ENCODE measurements at regions not wholly inside any gene's neighbourhood (a gene's known extent, or its start where the extent isn't known, plus 50 kb on each side); places are given as distances from the start of the nearest gene placed in this dataset.

DNA sequence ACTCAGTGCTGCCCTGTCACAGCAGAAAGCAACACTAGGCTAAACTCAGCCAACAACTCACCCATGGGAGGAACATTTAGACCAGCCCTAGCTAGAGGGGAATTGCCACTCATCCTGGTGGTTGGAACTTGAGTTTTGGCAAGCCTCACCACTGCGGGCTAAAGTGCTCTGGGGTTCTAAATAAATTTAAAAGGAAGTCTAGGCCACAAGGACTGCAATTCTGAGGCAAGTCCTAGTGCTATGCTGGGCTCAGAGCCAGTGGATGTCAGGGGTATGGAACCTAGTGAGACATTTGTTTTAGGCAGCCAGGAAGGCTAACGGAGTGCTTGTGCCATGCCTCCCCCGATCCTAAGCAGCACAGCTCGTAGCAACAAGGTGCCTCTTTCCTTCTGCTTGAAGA lies 78.0 kb downstream of the RGS13 start:
- no peaks in the 10 kb centered on the region for H4K20me1 ChIP-seq (replicated peaks; ENCODE audit: control insufficient read depth, insufficient read depth, low read length)
- ATAC-seq (no peak), FAIRE-seq (no peak), DNase-seq (ENCODE audit: extremely low read depth in 1 of 4, low spot score in 3 of 4) (no peak)
- no peak overlapping the region for H3K4me3 ChIP-seq
- H3K9me3 ChIP-seq (replicated peaks; ENCODE audit: control insufficient read depth, insufficient read depth, low read depth, low read length), result no peaks in the 10 kb centered on the region; the same call in 1 of the 2 replicates
- H3K27me3 ChIP-seq (ENCODE audit: control insufficient read depth in 2 of 2, insufficient read depth in 2 of 2, low read length in 2 of 2), result no peaks in the 10 kb centered on the region
- H3K27ac ChIP-seq (ENCODE audit: extremely low read depth, low read depth, low read length), result no peak overlapping the region
- intact Hi-C loops (cut with micrococcal nuclease), result no loop called here
- BruUV-seq (replicated peaks), result no TSS peak
- no peaks in the 10 kb centered on the region for H3K4me1 ChIP-seq (replicated peaks in 1 of 2; ENCODE audit: control insufficient read depth in 2 of 2, insufficient read depth in 2 of 2, low read length in 2 of 2)
- H3K9ac ChIP-seq (ENCODE audit: insufficient read depth in 1 of 2, low read depth in 2 of 2, low read length in 2 of 2), result no peak overlapping the region
- no peaks in the 10 kb centered on the region for H3K36me3 ChIP-seq (ENCODE audit: control insufficient read depth, insufficient read depth, low read length)
- 0% methylated on average over 4 of the region's 4 CpGs for WGBS (ENCODE audit: insufficient coverage, low coverage, missing lambda C conversion rate)
- POLR2A ChIA-PET, result no interaction called here
- H2AFZ ChIP-seq (ENCODE audit: low read depth, low read length), result no peak overlapping the region
- no peaks in the 10 kb centered on the region for H3K79me2 ChIP-seq (ENCODE audit: control insufficient read depth, insufficient read depth, low read length)
- in situ Hi-C loops (cut with MboI), result no loop called here
- H3K9me1 ChIP-seq (ENCODE audit: control insufficient read depth, insufficient read depth, low read length), result no peaks in the 10 kb centered on the region
- CTCF ChIA-PET (ENCODE audit: low intra/inter-chr PET ratio), result interaction anchor here (0.7 kb wide), 1 partner anchor 34 kb away, joined by 3 read pairs; no protein-coding TSS in a partner anchor
- no peak overlapping the region for H3K4me2 ChIP-seq (ENCODE audit: insufficient read depth, low read length)
- TF ChIP-seq E2F5 (CRISPR knock-in tag; IDR thresholded peaks at IDR 0.05), result no peak
- TF ChIP-seq TBL1XR1 (IDR thresholded peaks at IDR 0.05; ENCODE audit: low read length in 2 of 2), result no peak
- no peak for TF ChIP-seq RBM25 (IDR thresholded peaks at IDR 0.05; ENCODE audit: low read depth, low read length, severe bottlenecking)
- TF ChIP-seq POLR2G (IDR thresholded peaks at IDR 0.05; ENCODE audit: low read depth, low read length), result no peak
- TF ChIP-seq POLR2B (IDR thresholded peaks at IDR 0.05; ENCODE audit: low read depth, partially characterized antibody), result no peak
- no peak for TF ChIP-seq MEF2A (IDR thresholded peaks at IDR 0.05; ENCODE audit: control insufficient read depth, low read depth, low read length)
- TF ChIP-seq USF1 (CRISPR knock-in tag; IDR thresholded peaks at IDR 0.05), result no peak
- TF ChIP-seq NR2C1 (IDR thresholded peaks at IDR 0.05), result no peak
- no peak for TF ChIP-seq NR2C1 (tag; IDR thresholded peaks at IDR 0.05)
- no peak for TF ChIP-seq SMAD2 (IDR thresholded peaks at IDR 0.05; ENCODE audit: low read depth, low read length)
- TF ChIP-seq ZBTB40 (IDR thresholded peaks at IDR 0.05), result no peak
- no peak for TF ChIP-seq ZBTB40 (CRISPR knock-in tag; IDR thresholded peaks at IDR 0.05)
- TF ChIP-seq ZNF408 (CRISPR knock-in tag; IDR thresholded peaks at IDR 0.05; ENCODE audit: low read depth), result no peak
- no peak for TF ChIP-seq SNAPC5 (CRISPR knock-in tag; IDR thresholded peaks at IDR 0.05)

All from K562 (cell line).